A549 (cell line): ENCODE measurements at regions not wholly inside any gene's neighbourhood (a gene's known extent, or its start where the extent isn't known, plus 50 kb on each side); places are given as distances from the start of the nearest gene placed in this dataset.

Experiments
- ATAC-seq, 2 experiments: fragments of 200-7000 bp in 1 of 2; fragments of >200 bp in 1 of 2; cut with Nextera tagmentation in 1 of 2; cut with Tn5 transposase in 1 of 2; 3 replicates each; pipeline versions ENCODE4 v1.8.0 to v1.9.1; 2018 to 2020; ENCODE audit warnings: mild to moderate bottlenecking in 1 of 2, moderate library complexity in 1 of 2
- CTCF ChIA-PET: fragments of 300-600 bp; sonication (Branson Sonifier 250); formaldehyde crosslinking; extraction: SDS; loops from one replicate; lab custom pipeline; 2021; ENCODE audit warnings: antibody characterized with exemption, inconsistent platforms; lab: Yijun Ruan, JAX
- POLR2A ChIA-PET: fragments of 350-600 bp; formaldehyde crosslinking; extraction: SDS; loops from one replicate; lab custom pipeline; 2021; ENCODE audit warnings: antibody characterized with exemption, inconsistent platforms; lab: Yijun Ruan, JAX
- DNase-seq, 2 experiments: peaks; one replicate each; pipeline versions ENCODE4 v3.0.0 to v3.0.0-alpha.2; 2011 to 2016; ENCODE audit warnings: low read depth in 1 of 2, low spot score in 1 of 2
- FAIRE-seq: peaks from 2 replicates; lab custom pipeline; 2011; peaks lifted over from hg19 to GRCh38; lab: Jason Lieb, UNC
- H3K27ac ChIP-seq, 2 experiments: fragments of >200 bp; sonication (Bioruptor Twin); formaldehyde crosslinking; 3 replicates each; pipeline ENCODE4 v1.5.1; 2016 to 2017
- H3K4me1 ChIP-seq: fragments of >200 bp; sonication (Bioruptor Twin); formaldehyde crosslinking; 3 replicates; pipeline ENCODE4 v1.6.1; 2016
- H3K4me2 ChIP-seq: fragments of >200 bp; sonication (Bioruptor Twin); formaldehyde crosslinking; 3 replicates; pipeline ENCODE4 v1.6.1; 2016
- H3K4me3 ChIP-seq: fragments of >200 bp; sonication (Bioruptor Twin); formaldehyde crosslinking; 3 replicates; pipeline ENCODE4 v1.5.1; 2016
- H3K9me3 ChIP-seq: fragments of >200 bp; sonication (Bioruptor Twin); formaldehyde crosslinking; 3 replicates; pipeline ENCODE4 v1.6.1; 2016
- ATOH8 ChIP-seq: fragments of 250-450 bp; sonication (Bioruptor Pico); IDR thresholded peaks from 2 replicates; pipeline ENCODE4 v1.5.0; 2020; ENCODE audit warnings: low read depth, mild to moderate bottlenecking, moderate library complexity
- BCL3 ChIP-seq: fragments of >200 bp; sonication (Bioruptor Twin); formaldehyde crosslinking; IDR thresholded peaks from 3 replicates; pipeline ENCODE4 v1.6.1; 2016
- BHLHE40 ChIP-seq: IDR thresholded peaks from 2 replicates; pipeline ENCODE4 v1.6.1; 2012; ENCODE audit warnings: low read depth, low read length, inconsistent platforms
- CBX8 ChIP-seq: fragments of 200-600 bp; sonication (generic); IDR thresholded peaks from 2 replicates; pipeline ENCODE4 v1.6.1; 2016
- ELK1 ChIP-seq: fragments of 150-350 bp; IDR thresholded peaks from 2 replicates; pipeline ENCODE4 v1.6.1; 2014; ENCODE audit warnings: low read depth, mild to moderate bottlenecking, low read length
- HES2 ChIP-seq: fragments of >200 bp; sonication (Bioruptor Twin); formaldehyde crosslinking; IDR thresholded peaks from 2 replicates; pipeline ENCODE4 v1.6.1; 2016
- HEYL ChIP-seq: fragments of 250-450 bp; sonication (Bioruptor Pico); IDR thresholded peaks from 2 replicates; pipeline ENCODE4 v1.8.0; 2021; ENCODE audit warnings: mild to moderate bottlenecking, moderate library complexity
- HMGXB4 ChIP-seq: fragments of 250-450 bp; sonication (Bioruptor Pico); IDR thresholded peaks from 2 replicates; pipeline ENCODE4 v1.5.0; 2021; ENCODE audit warnings: mild to moderate bottlenecking, moderate library complexity, borderline replicate concordance
- HOXA7 ChIP-seq: fragments of 250-450 bp; sonication (Bioruptor Pico); IDR thresholded peaks from 2 replicates; pipeline ENCODE4 v1.5.0; 2020; ENCODE audit warnings: mild to moderate bottlenecking, moderate library complexity
- HOXB13 ChIP-seq: fragments of 250-450 bp; sonication (Bioruptor Pico); IDR thresholded peaks from 2 replicates; pipeline ENCODE4 v1.5.0; 2020; ENCODE audit warnings: low read depth, mild to moderate bottlenecking, moderate library complexity
- HOXB5 ChIP-seq: fragments of 250-450 bp; sonication (Bioruptor Pico); IDR thresholded peaks from 2 replicates; pipeline ENCODE4 v1.5.0; 2020; ENCODE audit warnings: mild to moderate bottlenecking, moderate library complexity
- JUN ChIP-seq, 2 experiments: fragments of >200 bp; sonication (Bioruptor Twin); formaldehyde crosslinking; IDR thresholded peaks; 2 replicates in 1 of 2; 3 replicates in 1 of 2; pipeline ENCODE4 v1.6.1; 2016 to 2017
- MAFK ChIP-seq: fragments of 450-650 bp; IDR thresholded peaks from 2 replicates; pipeline ENCODE4 v1.6.1; 2014; ENCODE audit not compliant: partially characterized antibody
- MAX ChIP-seq: IDR thresholded peaks from 2 replicates; pipeline ENCODE4 v1.6.1; 2012
- PHF8 ChIP-seq: fragments of 200-600 bp; sonication (generic); IDR thresholded peaks from 2 replicates; pipeline ENCODE4 v1.6.1; 2016; ENCODE audit warnings: low read depth, mild to moderate bottlenecking, antibody characterized with exemption, moderate library complexity, borderline replicate concordance
- POLR2A ChIP-seq: IDR thresholded peaks from 2 replicates; pipeline ENCODE4 v1.6.1; 2012; ENCODE audit warnings: mild to moderate bottlenecking, low read length
- RNF2 ChIP-seq: fragments of 200-600 bp; sonication (generic); IDR thresholded peaks from 2 replicates; pipeline ENCODE4 v1.6.1; 2016; ENCODE audit warnings: low read depth, mild to moderate bottlenecking, antibody characterized with exemption, moderate library complexity, borderline replicate concordance
- SMC3 ChIP-seq: fragments of >200 bp; sonication (Bioruptor Twin); formaldehyde crosslinking; IDR thresholded peaks from 3 replicates; pipeline ENCODE4 v1.6.1; 2018; ENCODE audit warnings: inconsistent platforms
- TFCP2L1 ChIP-seq: fragments of 250-450 bp; sonication (Bioruptor Pico); IDR thresholded peaks from 2 replicates; pipeline ENCODE4 v1.5.0; 2021; ENCODE audit warnings: mild to moderate bottlenecking
- USF2 ChIP-seq: fragments of 450-650 bp; IDR thresholded peaks from 2 replicates; pipeline ENCODE4 v1.6.1; 2014; ENCODE audit warnings: antibody characterized with exemption
- WGBS: methylation state at CpG from one replicate; pipeline ENCODE4 v1.1.6; 2017; ENCODE audit errors: missing lambda C conversion rate; 5-methylcytosine and 5-hydroxymethylcytosine counted together

- ATAC-seq, result no peak
- no peak overlapping the region for H3K4me3 ChIP-seq
- 40% methylated on average over 3 of the region's 3 CpGs for WGBS
- no peak for FAIRE-seq
- no peak overlapping the region for H3K27ac ChIP-seq
- no peak overlapping the region for H3K4me2 ChIP-seq
- H3K9me3 ChIP-seq, result no peaks in the 10 kb centered on the region
- no peak for DNase-seq
- TF ChIP-seq JUN (IDR thresholded peaks at IDR 0.05), result no peak
- TF ChIP-seq, all 56 proteins: peak for 0
- POLR2A ChIA-PET, result no interaction called here
- CTCF ChIA-PET, result no interaction called here
- H3K4me1 ChIP-seq, result no peaks in the 10 kb centered on the region
Observed at GRCh38 chr1:232111611-232112010, 485.0 kb downstream of the DISC1 start.

GRCh38 chr1:232110281-232111090, 483.9 kb downstream of the DISC1 start:
- Histone ChIP-seq H3K27ac (no peak overlapping the region), H3K4me3 (no peak overlapping the region), H3K4me2 (no peak overlapping the region), H3K9me3 (no peaks in the 10 kb centered on the region), H3K4me1 (no peaks in the 10 kb centered on the region)
- FAIRE-seq, result no peak
- ChIA-PET CTCF (no interaction called here), POLR2A (no interaction called here)
- 81% methylated on average over 14 of the region's 14 CpGs for WGBS
- no peak for DNase-seq
- TF ChIP-seq USF2 (no peak), TFCP2L1 (CRISPR knock-in tag) (no peak), BHLHE40 (no peak), HEYL (CRISPR knock-in tag) (no peak), MAX (no peak), HOXB5 (CRISPR knock-in tag) (no peak), HOXA7 (no peak), HES2 (no peak)
- no peak for ATAC-seq

GRCh38 chr1:232109391-232109790, 482.8 kb downstream of the DISC1 start:
- no peak for TF ChIP-seq HOXB13 (CRISPR knock-in tag)
- no peak for TF ChIP-seq CBX8
- TF ChIP-seq BCL3, result no peak
- TF ChIP-seq RNF2, result no peak
- no peak for TF ChIP-seq PHF8
- no peak for TF ChIP-seq MAX
- Histone ChIP-seq H3K27ac (no peak overlapping the region), H3K4me3 (no peak overlapping the region), H3K4me2 (no peak overlapping the region), H3K4me1 (no peaks in the 10 kb centered on the region), H3K9me3 (no peaks in the 10 kb centered on the region)
- DNase-seq (no peak), FAIRE-seq (no peak), ATAC-seq (no peak)
- 51% methylated on average over 1 of the region's 1 CpG for WGBS
- POLR2A ChIA-PET, result no interaction called here
- CTCF ChIA-PET, result no interaction called here

GRCh38 chr1:232108598-232108997, 482.0 kb downstream of the DISC1 start:
- no peak overlapping the region for H3K4me3 ChIP-seq
- no peak for FAIRE-seq
- WGBS, result 70% methylated on average over 3 of the region's 3 CpGs
- no peak overlapping the region for H3K4me2 ChIP-seq
- ChIA-PET CTCF (no interaction called here), POLR2A (no interaction called here)
- H3K27ac ChIP-seq, result no peak overlapping the region
- no peak for DNase-seq
- no peak for ATAC-seq
- H3K4me1 ChIP-seq, result no peaks in the 10 kb centered on the region
- H3K9me3 ChIP-seq, result no peaks in the 10 kb centered on the region
- TF ChIP-seq CBX8, result no peak
- no peak for TF ChIP-seq BCL3
- no peak for TF ChIP-seq ELK1
- no peak for TF ChIP-seq HES2
- TF ChIP-seq MAFK, result no peak
- no peak for TF ChIP-seq ATOH8
- no peak for TF ChIP-seq HOXB13 (CRISPR knock-in tag)
- TF ChIP-seq HMGXB4 (CRISPR knock-in tag), result no peak
- no peak for TF ChIP-seq SMC3
- TF ChIP-seq POLR2A, result no peak
- TF ChIP-seq HEYL (CRISPR knock-in tag), result no peak
